Spleen (tissue), 11 donors: ENCODE measurements at regions not wholly inside any gene's neighbourhood (a gene's known extent, or its start where the extent isn't known, plus 50 kb on each side); places are given as distances from the start of the nearest gene placed in this dataset.

Source experiments
- DNase-seq: peaks from one replicate; pipeline ENCODE4 v3.0.0-alpha.2; 2020
- H3K27ac ChIP-seq, 8 donors: fragments of 200-600 bp; sonication (generic) in 7 of 8; 1 replicate in 4 of 8; 2 replicates in 4 of 8; pipeline versions ENCODE4 v1.5.0 to v1.8.0; 2016 to 2021; ENCODE audit warnings: inconsistent platforms in 4 of 8, mild to moderate bottlenecking in 4 of 8, moderate library complexity in 1 of 8
- H3K27me3 ChIP-seq, 7 donors: fragments of 200-600 bp; sonication (generic) in 6 of 7; replicated peaks in 1 of 7; 1 replicate in 4 of 7; 2 replicates in 3 of 7; pipeline versions ENCODE4 v1.5.0 to v1.8.0; 2016 to 2021; ENCODE audit warnings: inconsistent platforms in 3 of 7, mild to moderate bottlenecking in 1 of 7
- H3K36me3 ChIP-seq, 6 donors: fragments of 200-600 bp; sonication (generic) in 5 of 6; 1 replicate in 4 of 6; 2 replicates in 2 of 6; pipeline versions ENCODE4 v1.5.0 to v1.8.0; 2016 to 2021; ENCODE audit warnings: inconsistent platforms in 2 of 6
- H3K4me1 ChIP-seq, 6 donors: fragments of 200-600 bp; sonication (generic) in 5 of 6; 1 replicate in 3 of 6; 2 replicates in 3 of 6; pipeline versions ENCODE4 v1.5.0 to v1.8.0; 2016 to 2021; ENCODE audit warnings: inconsistent platforms in 3 of 6
- H3K4me3 ChIP-seq, 8 donors: fragments of 200-600 bp; sonication (generic) in 7 of 8; 1 replicate in 4 of 8; 2 replicates in 4 of 8; pipeline versions ENCODE4 v1.5.0 to v1.8.0; 2016 to 2021; ENCODE audit warnings: inconsistent platforms in 4 of 8, mild to moderate bottlenecking in 4 of 8, moderate library complexity in 2 of 8
- H3K9me3 ChIP-seq, 8 donors: fragments of 200-600 bp; sonication (generic) in 7 of 8; 1 replicate in 4 of 8; 2 replicates in 4 of 8; pipeline versions ENCODE4 v1.5.0 to v1.8.0; 2016 to 2021; ENCODE audit warnings: inconsistent platforms in 4 of 8
- POLR2A ChIP-seq, 3 donors: fragments of 450-650 bp; IDR thresholded peaks; one replicate each; pipeline ENCODE4 v1.5.1; 2017; ENCODE audit warnings: antibody characterized with exemption in 3 of 3, mild to moderate bottlenecking in 1 of 3
- POLR2AphosphoS5 ChIP-seq, 3 donors: sonication (generic); formaldehyde crosslinking; IDR thresholded peaks; one replicate each; pipeline ENCODE4 v1.5.1; 2017; ENCODE audit warnings: antibody characterized with exemption in 3 of 3
- WGBS, 5 donors: extraction: QIAGEN DNeasy Blood & Tissue Kit in 3 of 5; methylation state at CpG; one replicate each; pipeline versions ENCODE4 v1.1.5 to v1.1.7; 2013 to 2018; 5-methylcytosine and 5-hydroxymethylcytosine counted together
- intact Hi-C: fragments of 100-400 bp; cut with DNase I; formaldehyde crosslinking; loops from one replicate; pipeline ENCODE4 v1.15.0; 2023; ENCODE audit warnings: low total_unique reads
- TF ChIP-seq, protein P1 (sequence below), 11 experiments: fragments of 200-600 bp in 7 of 11; fragments of 450-650 bp in 4 of 11; sonication (generic) in 4 of 11; IDR thresholded peaks in 8 of 11; conservative IDR thresholded peaks in 3 of 11; 1 replicate in 7 of 11; 2 replicates in 4 of 11; pipeline versions ENCODE4 v1.4.0 to v1.8.0; 2016 to 2021; ENCODE audit warnings: antibody characterized with exemption in 11 of 11, inconsistent platforms in 4 of 11, mild to moderate bottlenecking in 1 of 11
- donor health status: healthy with polysubstance abuse.
- donor health status: DM: no; HTN: no; CAD: no; lungs with moderate emphysema.
- donor health status: DM: no; HTN: no; CAD: no.
- donor health status: Bipolar disorder and iron deficiency.
- donor health status: healthy.
- donor health status: DM: no; HTN: no; CAD: no.
- donor health status: DM: yes; HTN: yes; CAD: no.

DNA sequence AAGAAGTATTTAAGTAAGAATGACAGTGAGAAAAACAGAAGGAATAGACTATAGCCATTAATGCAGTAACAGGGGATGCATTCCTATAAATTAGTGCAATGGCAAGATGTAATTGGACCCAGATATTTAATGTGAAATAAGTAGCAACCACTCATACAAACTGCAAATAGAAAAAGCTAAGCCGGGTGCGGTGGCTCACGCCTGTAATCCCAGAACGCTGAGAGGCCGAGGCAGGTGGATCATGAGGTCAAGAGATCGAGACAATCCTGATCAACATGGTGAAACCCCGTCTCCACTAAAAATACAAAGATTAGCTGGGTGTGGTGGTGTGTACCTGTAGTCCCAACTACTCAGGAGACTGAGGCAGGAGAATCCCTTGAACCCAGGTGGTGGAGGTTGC lies 845.8 kb downstream of the PDHA2 start:
- DNase-seq, result no peak
- Histone ChIP-seq H3K27ac (no peak overlapping the region), H3K4me3 (no peak overlapping the region), H3K9me3 (peaks cover 0 to 3% (median 0%) of the 10 kb centered on the region in 8 donors), H3K4me1 (no peaks in the 10 kb centered on the region), H3K36me3 (no peaks in the 10 kb centered on the region), H3K27me3 (no peaks in the 10 kb centered on the region)
- TF ChIP-seq, protein P1, sequence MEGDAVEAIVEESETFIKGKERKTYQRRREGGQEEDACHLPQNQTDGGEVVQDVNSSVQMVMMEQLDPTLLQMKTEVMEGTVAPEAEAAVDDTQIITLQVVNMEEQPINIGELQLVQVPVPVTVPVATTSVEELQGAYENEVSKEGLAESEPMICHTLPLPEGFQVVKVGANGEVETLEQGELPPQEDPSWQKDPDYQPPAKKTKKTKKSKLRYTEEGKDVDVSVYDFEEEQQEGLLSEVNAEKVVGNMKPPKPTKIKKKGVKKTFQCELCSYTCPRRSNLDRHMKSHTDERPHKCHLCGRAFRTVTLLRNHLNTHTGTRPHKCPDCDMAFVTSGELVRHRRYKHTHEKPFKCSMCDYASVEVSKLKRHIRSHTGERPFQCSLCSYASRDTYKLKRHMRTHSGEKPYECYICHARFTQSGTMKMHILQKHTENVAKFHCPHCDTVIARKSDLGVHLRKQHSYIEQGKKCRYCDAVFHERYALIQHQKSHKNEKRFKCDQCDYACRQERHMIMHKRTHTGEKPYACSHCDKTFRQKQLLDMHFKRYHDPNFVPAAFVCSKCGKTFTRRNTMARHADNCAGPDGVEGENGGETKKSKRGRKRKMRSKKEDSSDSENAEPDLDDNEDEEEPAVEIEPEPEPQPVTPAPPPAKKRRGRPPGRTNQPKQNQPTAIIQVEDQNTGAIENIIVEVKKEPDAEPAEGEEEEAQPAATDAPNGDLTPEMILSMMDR (IDR thresholded peaks at IDR 0.05 in 8 of 11, conservative IDR thresholded peaks at IDR 0.05 in 3 of 11), result no peak
- TF ChIP-seq POLR2A (IDR thresholded peaks at IDR 0.05) (no peak), POLR2AphosphoS5 (IDR thresholded peaks at IDR 0.05) (no peak)
- 88 to 94% (median 91%) methylated on average over 7 of the region's 7 CpGs for WGBS, 5 donors
- intact Hi-C loops, result no loop called here

DNA sequence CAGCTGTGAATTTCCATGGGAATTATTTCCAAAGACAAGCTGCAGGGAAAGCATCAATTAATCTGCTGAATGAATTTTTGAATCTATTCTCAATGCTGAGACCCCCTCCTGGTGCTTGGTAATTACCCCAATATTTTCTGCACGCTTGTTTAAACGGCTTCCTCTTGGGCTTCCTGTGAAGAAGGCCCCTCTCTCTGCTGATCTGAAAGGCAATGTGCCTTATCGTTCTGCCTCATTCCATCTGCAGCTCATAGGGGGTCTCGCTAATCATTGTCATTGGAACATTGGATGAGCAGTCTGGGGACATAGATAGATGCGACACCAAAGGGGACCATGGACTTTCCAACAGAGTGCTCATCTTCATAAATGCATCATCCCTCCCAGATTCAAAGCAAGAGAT lies 851.6 kb downstream of the PDHA2 start:
- no peaks in the 10 kb centered on the region for H3K27me3 ChIP-seq
- intact Hi-C loops, result no loop called here
- WGBS, 5 donors, result 73 to 91% (median 82%) methylated on average over 5 of the region's 5 CpGs
- no peaks in the 10 kb centered on the region for H3K36me3 ChIP-seq
- no peaks in the 10 kb centered on the region for H3K4me1 ChIP-seq
- H3K4me3 ChIP-seq, result no peak overlapping the region
- TF ChIP-seq, protein P1 (IDR thresholded peaks at IDR 0.05 in 8 of 11, conservative IDR thresholded peaks at IDR 0.05 in 3 of 11), result no peak
- TF ChIP-seq POLR2AphosphoS5 (IDR thresholded peaks at IDR 0.05) (no peak), POLR2A (IDR thresholded peaks at IDR 0.05) (no peak)
- no peak for DNase-seq
- H3K9me3 ChIP-seq, result peaks cover 0 to 3% (median 0%) of the 10 kb centered on the region in 8 donors
- H3K27ac ChIP-seq, result no peak overlapping the region

DNA sequence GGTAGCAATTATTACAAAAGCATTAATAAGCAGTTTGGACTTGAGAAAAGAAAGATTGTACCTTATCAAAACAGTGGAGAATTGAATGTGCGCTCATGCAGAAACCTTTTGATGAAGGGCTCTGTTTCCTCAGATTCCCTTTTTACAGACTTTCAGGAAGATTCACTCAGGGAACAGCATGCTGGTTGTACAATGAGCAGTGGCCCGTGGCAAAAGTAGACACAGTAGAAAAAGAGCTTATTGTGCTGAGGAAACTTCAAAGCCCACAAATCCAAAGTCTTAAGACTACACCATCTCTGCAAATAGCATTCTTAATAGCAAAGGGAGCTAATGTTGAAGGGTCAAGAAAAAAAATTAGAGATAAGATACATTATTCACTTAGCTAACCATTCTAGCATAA lies 858.9 kb downstream of the PDHA2 start:
- Histone ChIP-seq H3K9me3 (peaks cover 0 to 4% (median 0%) of the 10 kb centered on the region in 8 donors), H3K36me3 (no peaks in the 10 kb centered on the region), H3K27me3 (no peaks in the 10 kb centered on the region), H3K4me1 (no peaks in the 10 kb centered on the region), H3K4me3 (no peak overlapping the region), H3K27ac (no peak overlapping the region)
- TF ChIP-seq POLR2AphosphoS5 (IDR thresholded peaks at IDR 0.05), result no peak
- TF ChIP-seq, protein P1 (IDR thresholded peaks at IDR 0.05 in 8 of 11, conservative IDR thresholded peaks at IDR 0.05 in 3 of 11), result no peak
- TF ChIP-seq POLR2A (IDR thresholded peaks at IDR 0.05), result no peak
- WGBS, 5 donors, result 79 to 93% (median 87%) methylated on average over 2 of the region's 2 CpGs
- intact Hi-C loops, result no loop called here
- DNase-seq, result no peak

DNA sequence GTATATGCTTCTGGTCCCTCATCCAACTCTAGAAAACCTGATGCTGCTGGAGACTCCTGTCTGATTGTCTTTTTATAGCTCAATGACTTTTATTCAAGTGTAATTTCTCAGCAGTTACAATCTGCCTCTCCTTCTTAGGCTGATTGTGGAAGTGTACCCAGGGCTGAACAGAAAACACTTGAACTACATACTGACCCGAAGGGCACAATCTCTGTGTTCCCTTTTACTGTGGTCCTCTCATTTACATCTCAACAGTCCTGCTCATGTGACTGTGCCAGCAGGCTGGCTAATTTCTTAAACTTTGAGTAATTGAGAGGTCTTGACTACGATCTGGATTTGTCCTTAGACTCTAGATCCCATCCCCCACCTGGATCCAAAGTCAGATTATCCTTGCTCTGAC lies 863.4 kb downstream of the PDHA2 start:
- intact Hi-C loops, result no loop called here
- no peak for DNase-seq
- H3K4me3 ChIP-seq, result no peak overlapping the region
- TF ChIP-seq POLR2AphosphoS5 (IDR thresholded peaks at IDR 0.05) (no peak), POLR2A (IDR thresholded peaks at IDR 0.05) (no peak)
- TF ChIP-seq, protein P1 (IDR thresholded peaks at IDR 0.05 in 8 of 11, conservative IDR thresholded peaks at IDR 0.05 in 3 of 11), result no peak
- WGBS, 5 donors, result 52 to 72% (median 70%) methylated on average over 2 of the region's 2 CpGs
- no peaks in the 10 kb centered on the region for H3K36me3 ChIP-seq
- no peak overlapping the region for H3K27ac ChIP-seq
- H3K4me1 ChIP-seq, result no peaks in the 10 kb centered on the region
- peaks cover 0 to 4% (median 0%) of the 10 kb centered on the region in 8 donors for H3K9me3 ChIP-seq
- H3K27me3 ChIP-seq, result no peaks in the 10 kb centered on the region
